GM18907 (cell line): ENCODE measurements at regions not wholly inside any gene's neighbourhood (a gene's known extent, or its start where the extent isn't known, plus 50 kb on each side); places are given as distances from the start of the nearest gene placed in this dataset.
"Not testable (repeated sequence)": the region's sequence is repeated elsewhere in the genome, so short reads cannot be mapped to it uniquely, and the experiment has no call there.

Source experiments
- ATAC-seq: cut with Tn5 transposase; IDR thresholded peaks from one replicate; pipeline ENCODE4 v1.9.1; 2021; ENCODE audit warnings: mild to moderate bottlenecking, moderate library complexity; ENCODE audit not compliant: unreplicated experiment

DNA sequence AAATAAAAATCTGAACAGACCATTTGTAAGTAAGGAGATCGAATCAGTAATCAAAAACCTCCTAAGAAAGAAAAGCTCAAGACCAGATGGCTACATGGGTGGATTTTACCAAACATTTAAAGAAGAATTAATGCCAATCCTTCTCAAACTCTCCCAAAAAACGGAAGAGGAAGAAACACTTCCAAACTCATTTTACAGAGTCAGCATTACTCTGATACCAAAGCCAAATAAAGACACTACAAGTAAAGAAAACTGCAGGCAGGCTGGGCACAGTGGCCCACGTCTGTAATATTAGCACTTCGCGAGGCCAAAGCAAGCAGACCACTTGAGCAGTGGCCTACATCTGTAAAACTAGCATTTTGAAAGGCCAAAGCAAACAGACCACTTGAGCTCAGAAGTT is 159.8 kb downstream of the DPY19L2 start:
- no peak for ATAC-seq

DNA sequence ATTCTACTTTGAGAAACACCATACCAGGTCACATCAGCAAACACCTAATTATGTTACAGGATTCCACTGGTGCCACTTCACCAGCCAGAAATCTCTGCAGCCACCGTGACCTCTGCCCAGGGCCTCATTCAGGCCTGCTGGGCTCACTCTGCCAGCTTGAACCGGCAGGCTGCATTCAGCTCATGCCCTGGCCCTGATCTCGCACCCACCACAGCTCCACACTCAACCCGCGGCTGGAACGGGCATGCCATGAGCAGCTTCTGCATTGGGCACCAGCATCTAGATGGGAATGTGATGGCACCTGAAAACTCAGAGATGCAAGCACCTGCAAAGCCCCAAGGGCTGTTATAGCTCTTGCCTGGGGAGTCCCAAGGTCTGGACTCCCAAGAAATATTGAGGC is 168.7 kb downstream of the DPY19L2 start:
- ATAC-seq, result no peak

DNA sequence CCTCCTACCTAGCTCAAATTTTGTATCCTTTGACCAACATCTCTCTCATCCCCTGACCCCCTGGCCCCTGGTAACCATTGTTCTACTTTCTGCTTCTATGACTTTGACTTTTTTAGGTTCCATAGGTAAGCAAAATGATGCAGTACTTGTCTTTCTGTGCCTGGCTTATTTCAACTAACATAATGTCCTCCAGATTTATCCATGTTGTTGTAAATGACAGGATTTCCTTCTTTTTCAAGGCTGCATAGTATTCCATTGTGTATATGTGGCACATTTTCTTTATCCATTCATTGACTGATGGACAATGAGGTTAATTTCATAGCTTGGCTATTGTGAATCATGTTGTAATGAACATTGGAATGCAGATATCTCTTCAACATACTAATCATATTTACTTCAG is 170.1 kb downstream of the DPY19L2 start:
- no peak for ATAC-seq

DNA sequence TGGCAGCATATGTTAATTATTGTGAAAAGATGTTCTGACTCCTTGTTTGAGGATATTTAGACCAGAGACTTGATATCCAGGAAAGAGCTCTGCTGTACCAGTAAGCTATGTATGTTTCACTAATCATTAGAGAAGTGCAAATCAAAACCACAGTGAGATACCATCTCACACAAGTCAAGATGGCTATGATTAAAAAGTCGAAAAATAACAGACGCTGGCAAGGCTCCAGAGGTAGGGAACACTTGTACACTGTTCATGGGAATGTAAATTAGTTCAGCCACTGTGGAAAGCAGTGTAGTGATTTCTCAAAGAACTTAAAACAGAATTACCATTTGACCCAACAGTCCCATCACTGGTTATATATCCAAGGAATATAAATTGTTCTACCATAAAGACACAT is 171.6 kb downstream of the DPY19L2 start:
- ATAC-seq, result no peak

DNA sequence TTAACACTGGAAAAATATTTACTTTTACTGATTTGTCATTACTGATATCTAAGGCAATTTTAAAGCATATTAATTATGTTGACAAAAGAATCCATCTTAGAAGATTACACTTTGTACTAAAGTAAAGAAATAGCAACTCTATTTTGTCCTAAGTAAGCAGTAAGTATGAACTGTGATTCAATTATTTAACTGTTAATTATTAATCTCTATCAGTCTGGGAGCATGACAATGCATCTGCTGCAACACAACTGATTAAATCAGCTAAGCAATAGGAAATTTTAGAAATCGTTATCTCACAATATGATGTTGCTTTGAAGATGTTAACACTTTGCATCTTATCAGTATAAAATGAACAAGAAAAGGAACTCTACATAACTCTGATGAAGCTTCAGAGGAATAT is 172.3 kb downstream of the DPY19L2 start:
- no peak for ATAC-seq

DNA sequence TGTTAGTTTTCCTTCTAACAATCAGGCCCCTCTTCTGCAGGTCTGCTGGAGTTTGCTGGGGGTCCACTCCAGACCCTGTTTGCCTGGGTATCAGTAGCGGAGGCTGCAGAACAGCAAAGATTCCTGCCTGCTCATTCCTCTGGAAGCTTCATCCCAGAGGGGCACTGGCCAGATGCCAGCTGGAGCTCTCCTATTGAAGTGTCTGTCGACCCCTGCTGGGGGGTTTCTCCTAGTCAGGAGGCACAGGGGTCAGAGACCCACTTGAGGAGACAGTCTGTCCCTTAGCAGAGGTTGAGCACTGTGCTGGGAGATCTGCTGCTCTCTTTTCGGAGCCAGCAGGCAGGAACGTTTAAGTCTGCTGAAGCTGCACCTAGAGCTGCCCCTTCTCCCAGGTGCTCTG is 174.9 kb downstream of the DPY19L2 start:
- not testable (repeated sequence) for ATAC-seq

DNA sequence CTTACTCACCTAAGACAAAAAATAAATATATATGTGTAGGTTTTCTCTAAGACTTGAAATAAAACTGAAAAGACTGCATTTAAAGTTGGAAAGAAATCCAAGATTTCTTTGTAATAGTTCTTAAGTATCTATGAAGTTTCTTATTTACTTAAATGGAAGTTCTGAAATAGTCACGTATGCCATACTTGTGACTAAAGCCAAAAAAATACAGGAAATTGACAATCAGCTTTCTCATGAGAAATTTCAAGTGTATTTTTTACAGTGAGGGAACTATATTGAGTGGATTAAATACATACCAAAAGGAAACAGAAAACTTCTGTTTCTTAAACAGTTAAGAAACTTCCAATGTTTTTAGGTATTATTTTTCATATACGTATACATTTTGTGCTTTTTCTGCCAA is 188.1 kb downstream of the DPY19L2 start:
- no peak for ATAC-seq

DNA sequence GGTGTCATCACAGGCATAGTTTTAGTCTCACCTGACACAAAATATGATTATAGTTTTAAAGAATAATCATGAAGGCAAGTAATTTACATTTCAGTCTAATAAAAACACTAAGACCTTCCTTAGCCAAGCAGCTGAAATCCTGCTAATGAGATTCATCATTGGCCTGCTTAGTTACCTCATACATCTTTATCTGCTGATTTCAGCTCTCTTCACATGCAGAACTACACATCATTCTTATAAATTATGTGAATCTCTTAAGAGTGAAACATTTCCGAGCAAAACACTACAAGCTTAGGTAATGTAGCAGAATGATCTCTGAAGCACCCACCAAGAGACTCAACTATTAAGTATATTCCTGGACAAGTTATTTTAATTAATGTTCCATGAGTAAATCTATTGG is 198.1 kb downstream of the DPY19L2 start:
- no peak for ATAC-seq

DNA sequence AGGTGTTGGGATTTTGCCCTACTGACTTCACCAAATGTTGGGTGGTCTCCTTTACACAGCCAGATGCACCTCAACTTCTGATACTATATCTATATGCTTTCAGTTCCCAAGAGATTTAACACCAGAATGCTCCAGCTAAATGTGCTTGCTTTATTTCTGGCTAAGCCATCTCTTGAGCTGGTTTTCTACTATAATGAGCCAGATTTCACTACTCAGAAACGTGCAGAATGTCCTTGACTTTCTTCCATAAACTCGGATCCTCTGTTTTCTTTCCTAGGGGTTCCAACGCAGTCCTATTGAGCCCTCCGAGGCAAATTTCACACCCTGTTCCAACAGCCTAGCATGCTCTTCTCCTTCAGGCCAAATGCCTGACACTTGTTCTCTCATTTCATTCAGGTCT is 200.3 kb downstream of the DPY19L2 start:
- no peak for ATAC-seq

DNA sequence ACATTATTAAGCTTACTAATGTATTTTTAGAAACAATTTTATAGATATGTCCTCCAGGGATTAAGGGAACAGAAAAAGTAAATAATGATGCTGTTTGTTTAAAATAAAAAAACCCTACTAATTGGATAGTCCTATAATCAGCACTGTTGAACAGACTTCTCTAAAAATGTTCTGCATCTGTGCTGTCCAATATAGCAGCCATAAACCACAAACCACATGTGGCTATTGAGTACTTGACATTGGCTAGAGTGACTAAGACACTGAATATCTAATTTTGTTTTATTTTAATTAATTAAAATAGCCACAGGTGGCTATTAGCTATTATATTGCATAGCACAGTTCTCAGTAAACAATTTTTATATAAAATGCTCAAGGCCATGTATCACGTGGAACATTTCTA is 210.4 kb downstream of the DPY19L2 start:
- no peak for ATAC-seq

DNA sequence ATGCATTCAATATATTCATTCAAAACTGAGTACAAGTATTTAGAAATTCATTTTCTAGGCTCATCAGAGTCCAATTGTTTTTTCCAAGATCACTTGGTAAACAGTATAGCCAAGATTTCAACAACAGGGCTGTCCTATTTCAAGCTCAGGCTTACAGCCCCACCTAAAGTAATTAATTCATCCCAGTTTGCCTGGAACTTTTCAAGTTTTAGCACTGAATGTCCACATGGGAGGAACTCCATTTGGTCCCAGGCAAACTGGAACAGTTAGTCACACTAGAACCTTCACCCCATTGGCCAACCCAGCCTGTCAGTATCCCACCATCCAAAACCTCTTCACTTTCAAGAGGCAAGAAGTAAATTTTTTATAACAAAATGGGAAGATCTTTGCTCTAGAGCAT is 210.9 kb downstream of the DPY19L2 start:
- no peak for ATAC-seq

DNA sequence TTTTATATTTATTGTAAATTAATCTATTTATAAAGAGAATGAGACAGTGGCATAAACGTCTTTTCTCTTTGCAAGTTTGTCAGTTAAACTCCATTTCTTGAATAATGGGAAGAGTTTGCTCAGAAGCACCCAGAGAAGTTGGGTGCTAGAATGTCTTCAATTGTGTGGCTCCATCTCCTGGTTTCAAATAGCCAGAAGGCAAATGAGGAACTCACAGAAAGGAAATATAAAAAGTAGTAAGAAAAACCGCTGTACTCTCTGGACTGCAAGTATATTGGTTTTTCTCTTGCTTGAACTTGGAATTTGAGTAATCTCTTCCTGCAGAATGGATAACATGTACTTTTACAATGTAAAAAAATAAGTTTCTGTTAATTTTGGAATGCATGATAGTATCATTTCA is 217.5 kb downstream of the DPY19L2 start:
- no peak for ATAC-seq

DNA sequence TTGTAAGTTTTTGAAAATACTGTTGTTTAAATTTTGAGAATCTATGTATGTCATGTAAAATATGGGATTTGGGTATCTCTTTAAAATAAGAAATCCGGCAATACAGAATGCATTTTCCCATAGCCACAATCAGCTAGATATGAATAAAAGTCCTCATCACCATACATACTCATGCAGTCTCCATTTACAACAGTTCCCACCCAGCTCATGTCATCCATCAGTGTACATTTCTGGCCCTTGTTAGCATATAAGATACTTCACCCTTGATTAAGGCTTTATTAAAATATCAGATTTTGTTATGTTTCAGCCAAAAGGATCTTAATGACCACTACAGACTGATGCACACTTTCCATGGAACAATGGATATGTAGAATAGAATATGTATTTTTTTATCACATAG is 218.0 kb downstream of the DPY19L2 start:
- ATAC-seq, result no peak

DNA sequence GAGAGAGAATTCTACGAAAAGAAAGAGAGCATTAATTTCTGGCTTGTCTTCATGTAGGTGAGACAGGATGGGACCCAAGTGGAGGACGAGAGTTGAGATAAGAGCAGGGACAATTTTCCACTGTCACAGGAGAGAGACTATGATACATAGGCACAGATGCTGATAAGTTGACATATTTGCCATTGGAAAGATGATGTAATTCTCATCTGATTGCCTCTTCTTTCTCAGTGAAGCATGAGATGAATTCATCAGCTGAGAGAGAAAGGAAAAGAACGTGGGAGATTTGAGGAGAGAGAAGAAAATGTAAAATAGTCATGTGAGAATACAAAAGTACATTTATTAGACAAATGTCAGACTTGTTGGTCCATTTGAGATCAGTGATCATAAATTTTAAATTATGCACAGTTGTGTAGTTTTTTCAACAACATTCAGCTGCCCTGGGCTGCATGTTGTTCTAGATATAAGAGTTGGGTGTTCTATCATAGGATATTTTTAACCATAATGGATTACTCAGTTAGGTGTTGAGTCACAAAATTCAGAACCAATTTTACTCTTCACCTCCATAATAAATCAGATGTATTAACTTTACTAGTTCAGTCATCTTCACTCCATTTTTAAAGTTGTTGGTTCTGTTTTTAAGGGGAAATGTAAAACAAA is 222.9 kb downstream of the DPY19L2 start:
- ATAC-seq, result no peak

DNA sequence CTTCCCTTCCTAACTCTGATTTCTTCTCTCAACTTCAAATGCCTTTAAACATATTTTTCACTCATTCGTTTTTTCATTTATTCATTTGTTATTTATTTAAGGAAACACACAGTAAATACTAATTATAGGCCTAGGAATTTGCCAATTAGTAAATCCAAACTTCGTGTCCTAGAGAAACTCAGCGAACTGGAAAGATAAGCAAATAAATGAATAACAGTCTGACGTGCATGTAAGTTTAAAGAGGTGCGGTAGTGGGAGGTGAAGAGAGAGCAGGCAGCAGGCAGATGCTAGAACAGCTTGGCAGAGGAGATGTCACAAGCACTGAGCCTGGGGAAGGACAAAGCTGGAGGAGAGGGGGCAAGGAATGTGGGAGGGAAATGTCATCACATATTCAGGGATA is 228.2 kb downstream of the DPY19L2 start:
- no peak for ATAC-seq

DNA sequence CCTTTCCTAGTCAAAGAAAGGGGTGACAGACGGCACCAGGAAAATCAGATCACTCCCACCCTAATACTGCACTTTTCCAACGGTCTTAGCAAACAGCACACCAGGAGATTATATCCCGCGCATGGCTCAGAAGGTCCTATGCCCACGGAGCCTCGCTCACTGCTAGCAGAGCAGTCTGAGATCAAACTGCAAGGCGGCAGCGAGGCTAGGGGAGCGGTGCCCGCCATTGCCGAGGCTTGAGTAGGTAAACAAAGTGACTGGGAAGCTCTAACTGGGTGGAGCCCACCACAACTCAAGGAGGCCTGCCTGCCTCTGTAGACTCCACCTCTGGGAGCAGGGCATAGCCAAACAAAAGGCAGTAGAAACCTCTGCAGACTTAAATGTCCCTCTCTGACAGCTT is 233.9 kb downstream of the DPY19L2 start:
- not testable (repeated sequence) for ATAC-seq

DNA sequence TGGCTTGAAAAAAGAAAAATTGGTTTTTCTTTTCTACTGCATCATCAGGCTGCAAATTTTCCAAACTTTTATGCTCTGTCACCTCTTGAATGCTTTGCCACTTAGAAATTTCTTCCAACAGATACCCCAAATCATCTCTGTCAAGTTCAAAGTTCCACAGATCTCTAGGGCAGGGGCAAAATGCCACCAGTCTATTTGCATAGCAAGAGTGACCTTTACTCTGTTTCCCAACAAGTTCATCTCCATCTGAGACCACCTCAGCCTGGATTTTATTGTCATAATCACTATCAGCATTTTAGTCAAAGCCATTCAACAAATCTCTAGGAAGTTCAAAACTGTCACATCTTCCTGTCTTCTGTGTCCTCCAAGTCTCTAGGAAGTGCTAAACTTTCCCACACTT is 240.3 kb downstream of the DPY19L2 start:
- not testable (repeated sequence) for ATAC-seq

DNA sequence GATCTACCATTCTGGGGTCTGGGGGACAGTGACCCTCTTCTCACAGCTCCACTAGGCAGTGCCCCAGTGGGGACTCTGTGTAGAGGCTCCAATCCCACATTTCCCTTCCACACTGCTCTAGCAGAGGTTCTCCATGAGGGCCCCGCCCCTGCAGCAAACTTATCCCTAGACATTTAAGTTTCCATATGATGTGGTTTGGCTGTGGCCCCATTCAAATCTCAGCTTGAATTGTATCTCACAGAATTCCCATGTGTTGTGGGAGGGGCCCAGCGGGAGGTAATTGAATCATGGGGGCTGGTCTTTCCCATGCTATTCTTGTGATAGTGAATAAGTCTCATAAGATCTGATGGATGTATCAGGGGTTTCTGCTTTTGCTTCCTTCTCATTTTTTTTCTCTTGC is 241.3 kb downstream of the DPY19L2 start:
- ATAC-seq, result not testable (repeated sequence)

DNA sequence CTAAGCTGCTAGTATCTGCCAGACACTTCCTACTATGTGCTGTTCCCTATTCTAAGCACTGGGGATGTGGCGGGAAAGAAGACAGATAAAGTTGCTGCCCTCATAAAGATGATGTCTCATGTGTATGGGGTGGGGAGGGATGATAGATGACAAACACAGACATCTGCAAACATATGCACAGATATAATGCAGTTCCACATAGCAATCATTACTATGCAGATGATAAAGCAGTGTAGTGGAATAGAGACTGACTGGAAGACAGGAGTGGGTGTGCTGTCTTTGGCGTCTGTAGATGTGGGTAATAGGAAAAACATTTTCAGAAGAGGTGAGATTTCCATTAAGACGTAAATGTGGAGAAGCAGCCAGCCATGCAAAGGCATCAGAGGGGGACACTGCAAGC is 243.6 kb downstream of the DPY19L2 start:
- ATAC-seq, result no peak

DNA sequence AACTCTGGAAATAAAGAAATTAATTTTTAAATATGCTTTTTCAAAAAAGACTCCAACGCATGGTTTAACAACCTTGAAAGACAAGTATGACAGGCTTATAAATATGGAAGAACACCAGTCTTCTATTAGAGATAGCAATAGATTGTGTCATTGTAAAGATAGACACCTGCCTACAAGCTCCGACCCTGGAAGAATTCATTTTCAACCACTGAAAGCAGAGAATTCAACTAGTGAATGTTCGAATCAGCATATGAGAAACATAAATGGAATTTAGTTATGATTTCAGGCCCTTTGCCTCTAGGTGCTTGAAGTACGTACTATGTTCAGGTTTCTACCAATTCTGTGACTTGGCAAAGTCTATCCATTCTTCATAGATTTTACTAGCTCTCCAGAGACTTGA is 244.5 kb downstream of the DPY19L2 start:
- ATAC-seq, result no peak

DNA sequence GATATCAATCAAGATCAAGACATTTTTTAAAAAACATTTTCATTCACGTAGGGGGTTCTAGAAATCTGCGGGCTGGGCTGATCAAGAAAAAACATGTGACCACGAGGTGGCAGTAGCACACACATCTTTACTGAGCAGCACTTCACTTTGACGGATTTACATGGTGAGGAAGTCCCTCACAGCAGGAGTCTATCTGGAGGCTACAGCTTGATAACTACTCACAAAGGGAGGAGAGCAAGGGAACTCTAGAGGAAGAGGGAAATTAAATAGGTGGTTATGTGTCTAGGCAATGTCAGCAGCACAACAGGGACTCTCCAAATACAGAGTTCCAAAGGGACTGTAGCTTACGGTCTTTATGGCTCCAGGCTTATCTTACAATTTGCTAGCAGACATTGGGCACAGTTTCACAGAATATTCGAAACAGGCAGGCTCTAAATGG is 248.1 kb downstream of the DPY19L2 start:
- ATAC-seq, result peak; percentile 94

DNA sequence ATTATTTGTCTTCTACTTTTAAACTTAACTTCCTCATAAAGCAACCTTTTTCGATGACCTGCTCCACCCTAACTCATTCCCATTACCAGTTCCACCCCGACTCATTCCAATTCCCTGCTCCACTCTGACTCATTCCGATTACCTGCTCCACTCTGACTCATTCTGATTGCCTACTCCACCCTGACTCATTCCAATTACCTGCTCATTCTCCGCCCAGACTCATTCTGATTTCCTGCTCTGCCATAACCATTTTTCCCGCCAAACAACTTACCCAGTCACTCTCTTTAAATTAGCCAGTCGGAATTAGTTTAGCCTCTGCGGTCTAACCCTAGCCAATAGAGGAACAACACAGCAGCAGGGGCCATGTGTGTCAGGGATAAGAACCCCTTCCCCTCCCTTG is 249.1 kb downstream of the DPY19L2 start:
- ATAC-seq, result no peak

DNA sequence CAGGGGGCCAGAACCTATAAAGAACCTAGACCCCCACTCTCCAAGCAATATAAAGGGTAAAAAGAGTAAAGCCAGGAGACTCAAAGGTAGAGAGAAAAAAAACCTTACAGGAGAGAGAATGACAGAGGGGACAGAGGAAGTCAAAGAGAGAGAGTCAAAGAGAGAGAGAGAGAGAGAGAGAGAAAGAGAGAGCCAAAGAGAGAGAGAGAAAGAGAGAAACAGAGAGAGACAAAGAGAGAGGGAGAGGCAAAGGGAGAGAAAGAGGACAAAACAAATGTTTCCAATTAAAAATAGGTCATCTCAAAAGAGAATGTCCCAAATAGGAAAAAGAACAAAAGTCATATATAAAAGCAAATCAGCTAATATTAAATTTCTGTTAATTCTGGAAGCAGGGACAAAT is 251.5 kb downstream of the DPY19L2 start:
- ATAC-seq, result no peak
